OCI-LY3 (cell line): ENCODE measurements at regions not wholly inside any gene's neighbourhood (a gene's known extent, or its start where the extent isn't known, plus 50 kb on each side); places are given as distances from the start of the nearest gene placed in this dataset.

Source experiments
- CTCF ChIP-seq: fragments of 200-600, 300-600 bp; sonication (generic); IDR thresholded peaks from 2 replicates; pipeline ENCODE4 v1.5.1; 2014; ENCODE audit warnings: antibody characterized with exemption, low read length, low read depth
- EZH2phosphoT487 ChIP-seq: fragments of 200-600 bp; shearing (Covaris generic); IDR thresholded peaks from 2 replicates; pipeline ENCODE4 v1.6.1; 2018; ENCODE audit warnings: antibody characterized with exemption, mixed run types, low read depth

- TF ChIP-seq CTCF (no peak), EZH2phosphoT487 (no peak)
Observed at GRCh38 chr1:171421413-171422020, 63.8 kb upstream of the PRRC2C start.
